Keratinocyte (primary cell): ENCODE measurements at regions not wholly inside any gene's neighbourhood (a gene's known extent, or its start where the extent isn't known, plus 50 kb on each side); places are given as distances from the start of the nearest gene placed in this dataset.

Source experiments
- CTCF ChIP-seq, 3 experiments: IDR thresholded peaks in 1 of 3; conservative IDR thresholded peaks in 1 of 3; optimal IDR thresholded peaks in 1 of 3; 2 replicates in 2 of 3; 3 replicates in 1 of 3; pipeline versions ENCODE3 to v1.5.1; 2011; ENCODE audit warnings: low read length in 3 of 3, mild to moderate bottlenecking in 3 of 3, moderate library complexity in 2 of 3, control low read depth in 1 of 3, inconsistent platforms in 1 of 3; ENCODE audit not compliant: insufficient read depth in 2 of 3; ENCODE audit errors: extremely low read depth in 1 of 3
- EZH2 ChIP-seq: IDR thresholded peaks from one replicate; pipeline ENCODE4 v1.6.1; 2012; ENCODE audit warnings: inconsistent platforms, mild to moderate bottlenecking, low read length, moderate library complexity

- TF ChIP-seq CTCF (optimal IDR thresholded peaks at IDR 0.05 in 1 of 3, IDR thresholded peaks at IDR 0.05 in 1 of 3, conservative IDR thresholded peaks at IDR 0.05 in 1 of 3; ENCODE audit: extremely low read depth in 1 of 3, insufficient read depth in 2 of 3, low read length in 3 of 3) (no peak), EZH2 (no peak)
Observed at GRCh38 chr3:22216601-22217000, 465.6 kb upstream of the ZNF385D start.
